ENCODE measurements at regions not wholly inside any gene's neighbourhood (a gene's known extent, or its start where the extent isn't known, plus 50 kb on each side); places are given as distances from the start of the nearest gene placed in this dataset.

GRCh38 chr2:172279813-172280212, 147.6 kb upstream of the ITGA6 start:
- Mint-ChIP-seq H3K4me3 (no peak overlapping the region), H3K9me3 (peaks cover 5% of the 10 kb centered on the region), H3K27ac (no peak overlapping the region), H3K4me1 (ENCODE audit: low read depth) (peaks cover 7% of the 10 kb centered on the region), H3K36me3 (ENCODE audit: low read depth) (no peaks in the 10 kb centered on the region), H3K27me3 (no peaks in the 10 kb centered on the region)
- TF ChIP-seq, protein P1, sequence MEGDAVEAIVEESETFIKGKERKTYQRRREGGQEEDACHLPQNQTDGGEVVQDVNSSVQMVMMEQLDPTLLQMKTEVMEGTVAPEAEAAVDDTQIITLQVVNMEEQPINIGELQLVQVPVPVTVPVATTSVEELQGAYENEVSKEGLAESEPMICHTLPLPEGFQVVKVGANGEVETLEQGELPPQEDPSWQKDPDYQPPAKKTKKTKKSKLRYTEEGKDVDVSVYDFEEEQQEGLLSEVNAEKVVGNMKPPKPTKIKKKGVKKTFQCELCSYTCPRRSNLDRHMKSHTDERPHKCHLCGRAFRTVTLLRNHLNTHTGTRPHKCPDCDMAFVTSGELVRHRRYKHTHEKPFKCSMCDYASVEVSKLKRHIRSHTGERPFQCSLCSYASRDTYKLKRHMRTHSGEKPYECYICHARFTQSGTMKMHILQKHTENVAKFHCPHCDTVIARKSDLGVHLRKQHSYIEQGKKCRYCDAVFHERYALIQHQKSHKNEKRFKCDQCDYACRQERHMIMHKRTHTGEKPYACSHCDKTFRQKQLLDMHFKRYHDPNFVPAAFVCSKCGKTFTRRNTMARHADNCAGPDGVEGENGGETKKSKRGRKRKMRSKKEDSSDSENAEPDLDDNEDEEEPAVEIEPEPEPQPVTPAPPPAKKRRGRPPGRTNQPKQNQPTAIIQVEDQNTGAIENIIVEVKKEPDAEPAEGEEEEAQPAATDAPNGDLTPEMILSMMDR (IDR thresholded peaks at IDR 0.05) = no peak
- ChIA-PET CTCF (interaction anchor here (2.2 kb wide), 1 partner anchor 182 kb away, joined by 7 read pairs; no protein-coding TSS in a partner anchor), POLR2A (no interaction called here)
- ATAC-seq (no peak), DNase-seq (no peak)
- intact Hi-C loops (cut with micrococcal nuclease) = no loop called here

GRCh38 chr2:172280571-172281361, 146.6 kb upstream of the ITGA6 start:
- H3K27me3 Mint-ChIP-seq = no peaks in the 10 kb centered on the region
- DNase-seq (no peak), ATAC-seq (no peak)
- CTCF ChIA-PET = interaction anchor here (0.8 to 2.6 kb wide), 2 partner anchors 181 to 186 kb away, joined by 3 to 15 read pairs; no protein-coding TSS in a partner anchor
- POLR2A ChIA-PET = no interaction called here
- H3K27ac Mint-ChIP-seq = no peak overlapping the region
- no peak overlapping the region for H3K4me3 Mint-ChIP-seq
- peaks cover 5% of the 10 kb centered on the region for H3K9me3 Mint-ChIP-seq
- intact Hi-C loops (cut with micrococcal nuclease) = no loop called here
- TF ChIP-seq, protein P1 (IDR thresholded peaks at IDR 0.05) = no peak
- H3K36me3 Mint-ChIP-seq (ENCODE audit: low read depth) = no peaks in the 10 kb centered on the region
- H3K4me1 Mint-ChIP-seq (ENCODE audit: low read depth) = peaks cover 7% of the 10 kb centered on the region

DNA sequence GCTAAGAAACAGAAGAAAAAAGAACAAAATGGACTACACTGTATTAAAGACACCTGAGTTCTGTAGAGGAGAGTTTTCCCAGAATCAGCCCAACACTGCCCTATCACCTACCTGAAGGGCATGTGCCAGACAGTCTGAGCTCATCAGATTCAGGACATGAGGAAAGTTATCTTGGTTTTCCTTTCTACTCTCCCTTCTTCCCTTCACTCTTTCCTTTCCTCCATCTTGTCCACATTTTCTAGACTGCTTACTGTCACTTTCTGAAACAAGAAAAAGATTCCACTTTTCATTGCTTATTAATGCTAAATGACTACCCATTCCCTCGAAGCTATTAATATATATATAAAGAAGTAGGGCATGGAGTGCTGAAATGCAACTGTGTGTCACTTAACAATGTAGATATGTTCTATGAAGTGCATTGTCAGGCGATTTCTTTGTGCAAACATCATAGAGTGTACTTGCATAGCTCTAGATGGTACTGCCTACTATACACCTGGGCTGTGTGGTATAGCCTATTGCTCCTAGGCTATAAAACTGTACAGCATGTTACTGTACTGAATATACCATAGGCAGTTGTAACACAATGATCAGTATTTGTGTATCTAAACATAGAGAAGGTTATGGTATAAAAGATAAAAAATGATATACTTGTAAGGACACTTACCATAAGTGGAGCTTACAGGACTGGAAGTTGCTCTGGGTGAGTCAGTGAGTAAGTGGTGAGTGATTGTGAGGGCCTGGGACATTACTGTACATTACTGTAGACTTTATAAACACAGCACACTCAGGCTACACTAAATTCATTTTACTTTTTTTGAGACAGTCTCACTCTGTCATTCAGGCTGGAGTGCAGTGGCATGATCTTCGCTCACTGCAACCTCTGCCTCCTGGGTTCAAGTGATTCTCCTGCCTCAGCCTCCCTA, 145.5 kb upstream of the ITGA6 start:
- TF ChIP-seq, protein P1 (IDR thresholded peaks at IDR 0.05) = no peak
- Mint-ChIP-seq H3K4me3 (no peak overlapping the region), H3K36me3 (ENCODE audit: low read depth) (no peaks in the 10 kb centered on the region), H3K27me3 (no peaks in the 10 kb centered on the region), H3K9me3 (peaks cover 3% of the 10 kb centered on the region), H3K4me1 (ENCODE audit: low read depth) (peaks cover 17% of the 10 kb centered on the region), H3K27ac (no peak overlapping the region)
- no peak for ATAC-seq
- POLR2A ChIA-PET = no interaction called here
- DNase-seq = no peak
- CTCF ChIA-PET = interaction anchor here (0.8 to 2.6 kb wide), 3 partner anchors 155 to 185 kb away, joined by 3 to 15 read pairs (median 3); no protein-coding TSS in a partner anchor
- intact Hi-C loops (cut with micrococcal nuclease) = no loop called here

- H3K36me3 Mint-ChIP-seq (ENCODE audit: low read depth) = no peaks in the 10 kb centered on the region
- DNase-seq (no peak), ATAC-seq (no peak)
- ChIA-PET POLR2A (no interaction called here), CTCF (interaction anchor here (1.3 to 2.6 kb wide), 2 partner anchors 156 to 179 kb away, joined by 3 to 15 read pairs; no protein-coding TSS in a partner anchor)
- H3K27me3 Mint-ChIP-seq = no peaks in the 10 kb centered on the region
- H3K4me1 Mint-ChIP-seq (ENCODE audit: low read depth) = peaks cover 19% of the 10 kb centered on the region
- H3K9me3 Mint-ChIP-seq = no peaks in the 10 kb centered on the region
- H3K4me3 Mint-ChIP-seq = no peak overlapping the region
- H3K27ac Mint-ChIP-seq = no peak overlapping the region
- TF ChIP-seq, protein P1 (IDR thresholded peaks at IDR 0.05) = no peak
- intact Hi-C loops (cut with micrococcal nuclease) = no loop called here
Observed at GRCh38 chr2:172282944-172283343, 144.4 kb upstream of the ITGA6 start.
